ENCODE measurements at regions not wholly inside any gene's neighbourhood (a gene's known extent, or its start where the extent isn't known, plus 50 kb on each side); places are given as distances from the start of the nearest gene placed in this dataset.

- TF ChIP-seq CTCF (IDR thresholded peaks at IDR 0.05) (no peak), REST (IDR thresholded peaks at IDR 0.05; ENCODE audit: low read depth, low read length) (no peak)
These were observed 142.3 kb upstream of the NCKAP5 start for GRCh38 chr2:133710613-133711012.
